Testis (tissue), 2 donors: ENCODE measurements at regions not wholly inside any gene's neighbourhood (a gene's known extent, or its start where the extent isn't known, plus 50 kb on each side); places are given as distances from the start of the nearest gene placed in this dataset.

Source experiments
- CTCF ChIP-seq, 3 experiments: fragments of 450-650 bp in 2 of 3; fragments of 200-600 bp in 1 of 3; sonication (generic) in 1 of 3; IDR thresholded peaks; one replicate each; pipeline ENCODE4 v1.5.1; 2016 to 2019; ENCODE audit warnings: antibody characterized with exemption in 3 of 3, mild to moderate bottlenecking in 2 of 3, moderate library complexity in 1 of 3
- POLR2A ChIP-seq: fragments of 450-650 bp; IDR thresholded peaks from one replicate; pipeline ENCODE4 v1.6.1; 2017; ENCODE audit warnings: antibody characterized with exemption, mild to moderate bottlenecking, moderate library complexity

GRCh38 chr2:220152281-220152935 is 525.0 kb downstream of the SLC4A3 start:
- no peak for TF ChIP-seq POLR2A
- TF ChIP-seq CTCF (IDR thresholded peaks at IDR 0.05) = no peak
